Activated naive CD8-positive, alpha-beta T cell treated with anti-CD3 and anti-CD28 coated beads for 36 hours (primary cell): ENCODE measurements at regions not wholly inside any gene's neighbourhood (a gene's known extent, or its start where the extent isn't known, plus 50 kb on each side); places are given as distances from the start of the nearest gene placed in this dataset.

Experiments
- DNase-seq: peaks from one replicate; pipeline ENCODE4 v3.0.0; 2021
- H3K27ac Mint-ChIP-seq: one replicate; pipeline ENCODE4 v1.8.0; 2022; ENCODE audit warnings: mild to moderate bottlenecking, moderate library complexity, mixed read lengths
- H3K27me3 Mint-ChIP-seq: one replicate; pipeline ENCODE4 v1.8.0; 2022; ENCODE audit warnings: mild to moderate bottlenecking, mixed read lengths
- H3K36me3 Mint-ChIP-seq: one replicate; pipeline ENCODE4 v1.8.0; 2021; ENCODE audit warnings: mild to moderate bottlenecking, mixed read lengths
- H3K4me1 Mint-ChIP-seq: one replicate; pipeline ENCODE4 v1.8.0; 2021; ENCODE audit warnings: mixed read lengths
- H3K4me3 Mint-ChIP-seq: one replicate; pipeline ENCODE4 v1.8.0; 2022; ENCODE audit warnings: mild to moderate bottlenecking, moderate library complexity, mixed read lengths
- H3K9me3 Mint-ChIP-seq: one replicate; pipeline ENCODE4 v1.8.0; 2022; ENCODE audit warnings: mixed read lengths

DNA sequence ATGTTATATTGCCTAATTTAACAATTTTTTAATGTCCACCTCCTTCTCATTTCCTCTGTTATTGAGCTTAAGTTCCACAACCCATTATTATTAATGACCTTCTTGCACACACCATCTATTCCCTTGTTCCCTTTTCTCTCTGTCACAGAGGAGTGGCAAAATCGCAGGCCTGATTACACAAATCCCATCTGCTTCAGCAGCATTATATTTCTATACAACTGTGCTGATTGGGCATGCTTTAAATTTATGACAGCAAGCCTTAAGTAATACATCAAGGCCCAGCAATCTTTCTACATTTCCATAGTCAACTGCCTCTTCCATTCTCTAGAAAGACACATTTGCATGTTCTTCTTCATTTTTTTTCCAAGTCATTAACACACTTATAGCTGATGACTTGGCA, 423.8 kb downstream of the PRDM5 start:
- Mint-ChIP-seq H3K4me1 (no peaks in the 10 kb centered on the region), H3K27me3 (peaks cover 6% of the 10 kb centered on the region), H3K4me3 (no peak overlapping the region), H3K27ac (no peak overlapping the region), H3K36me3 (no peaks in the 10 kb centered on the region), H3K9me3 (peaks cover 4% of the 10 kb centered on the region)
- no peak for DNase-seq

- Mint-ChIP-seq H3K36me3 (no peaks in the 10 kb centered on the region), H3K4me3 (no peak overlapping the region), H3K9me3 (peaks cover 1% of the 10 kb centered on the region), H3K27me3 (peaks cover 8% of the 10 kb centered on the region), H3K27ac (no peak overlapping the region), H3K4me1 (no peaks in the 10 kb centered on the region)
- DNase-seq = no peak
Observed at GRCh38 chr4:120491481-120491880, 424.8 kb upstream of the MAD2L1 start.

DNA sequence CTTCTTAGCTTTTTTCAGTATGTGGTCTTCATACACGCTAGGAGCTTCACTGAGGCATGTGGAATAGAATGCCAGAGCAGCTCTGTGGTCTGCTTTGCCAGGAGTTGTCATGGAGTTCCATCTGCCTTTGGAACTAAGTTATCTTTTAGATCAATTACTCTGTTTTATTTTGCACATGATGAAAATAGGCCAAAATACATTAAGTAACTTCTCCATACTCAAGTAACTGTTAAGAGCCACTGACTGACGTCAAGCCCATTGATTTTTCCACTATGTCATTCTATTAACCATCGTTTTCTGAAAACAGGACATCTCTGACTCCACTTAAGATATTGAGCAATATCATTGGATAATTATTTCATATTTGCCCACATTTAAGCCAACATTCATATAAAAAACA, 415.1 kb upstream of the MAD2L1 start:
- H3K27me3 Mint-ChIP-seq = peaks cover under 1% of the 10 kb centered on the region
- H3K4me1 Mint-ChIP-seq = no peaks in the 10 kb centered on the region
- H3K27ac Mint-ChIP-seq = no peak overlapping the region
- no peak overlapping the region for H3K4me3 Mint-ChIP-seq
- DNase-seq = no peak
- no peaks in the 10 kb centered on the region for H3K36me3 Mint-ChIP-seq
- no peaks in the 10 kb centered on the region for H3K9me3 Mint-ChIP-seq

GRCh38 chr4:120472447-120473131, 405.9 kb upstream of the MAD2L1 start:
- H3K9me3 Mint-ChIP-seq = no peaks in the 10 kb centered on the region
- no peaks in the 10 kb centered on the region for H3K27me3 Mint-ChIP-seq
- H3K4me3 Mint-ChIP-seq = no peak overlapping the region
- H3K4me1 Mint-ChIP-seq = no peaks in the 10 kb centered on the region
- no peak overlapping the region for H3K27ac Mint-ChIP-seq
- DNase-seq = no peak
- H3K36me3 Mint-ChIP-seq = no peaks in the 10 kb centered on the region

- Mint-ChIP-seq H3K4me1 (peaks cover 4% of the 10 kb centered on the region), H3K4me3 (no peak overlapping the region), H3K27ac (no peak overlapping the region), H3K9me3 (peaks cover 13% of the 10 kb centered on the region), H3K27me3 (no peaks in the 10 kb centered on the region), H3K36me3 (peaks cover 2% of the 10 kb centered on the region)
- DNase-seq = no peak
Observed at GRCh38 chr4:120466429-120466828, 399.8 kb upstream of the MAD2L1 start.

DNA sequence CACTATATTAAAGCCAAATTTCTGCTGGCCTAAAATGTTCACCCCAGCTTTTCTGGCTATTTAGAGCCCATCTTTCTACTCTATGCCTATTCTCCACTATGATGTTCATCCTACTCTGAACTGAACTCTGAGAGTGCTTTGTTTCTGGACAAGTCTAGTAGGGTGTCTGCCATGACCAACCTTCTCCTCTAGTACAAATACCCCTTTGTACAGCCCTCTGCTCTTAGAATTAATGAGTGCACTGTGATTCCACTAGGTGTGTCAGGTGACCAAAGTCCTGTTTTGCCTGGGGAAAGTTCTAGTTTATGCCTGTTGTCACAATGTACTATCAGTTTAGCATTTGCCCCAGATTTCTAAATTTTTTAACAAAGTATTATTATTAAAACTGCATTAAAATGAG, 388.1 kb upstream of the MAD2L1 start:
- H3K4me1 Mint-ChIP-seq = no peaks in the 10 kb centered on the region
- H3K27ac Mint-ChIP-seq = no peak overlapping the region
- H3K4me3 Mint-ChIP-seq = no peak overlapping the region
- no peaks in the 10 kb centered on the region for H3K36me3 Mint-ChIP-seq
- no peak for DNase-seq
- no peaks in the 10 kb centered on the region for H3K9me3 Mint-ChIP-seq
- peaks cover 7% of the 10 kb centered on the region for H3K27me3 Mint-ChIP-seq

GRCh38 chr4:120452536-120452935, 385.9 kb upstream of the MAD2L1 start:
- no peaks in the 10 kb centered on the region for H3K4me1 Mint-ChIP-seq
- no peak overlapping the region for H3K27ac Mint-ChIP-seq
- DNase-seq = no peak
- H3K9me3 Mint-ChIP-seq = no peaks in the 10 kb centered on the region
- H3K36me3 Mint-ChIP-seq = no peaks in the 10 kb centered on the region
- peaks cover 17% of the 10 kb centered on the region for H3K27me3 Mint-ChIP-seq
- H3K4me3 Mint-ChIP-seq = no peak overlapping the region

DNA sequence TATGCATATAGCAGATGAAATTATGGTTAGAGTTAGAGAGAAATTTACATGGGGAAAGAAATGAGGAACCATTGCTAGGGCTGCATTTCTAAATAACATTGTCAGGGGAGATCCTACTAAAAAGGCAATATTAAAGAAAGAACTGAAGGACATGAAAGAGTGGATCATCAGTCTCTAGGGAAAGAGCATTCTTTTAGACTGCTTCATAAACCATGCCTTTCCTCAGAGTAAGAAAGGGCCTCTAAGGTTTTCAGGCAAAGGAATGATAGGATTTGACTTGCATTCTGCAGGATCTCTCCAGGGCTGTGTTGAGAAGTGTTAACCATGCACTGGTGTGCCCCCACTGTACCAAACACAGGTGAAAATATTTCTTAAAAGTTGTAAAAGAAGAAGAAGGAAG, 385.4 kb upstream of the MAD2L1 start:
- no peak overlapping the region for H3K27ac Mint-ChIP-seq
- H3K36me3 Mint-ChIP-seq = no peaks in the 10 kb centered on the region
- H3K4me3 Mint-ChIP-seq = no peak overlapping the region
- peaks cover 17% of the 10 kb centered on the region for H3K27me3 Mint-ChIP-seq
- DNase-seq = no peak
- no peaks in the 10 kb centered on the region for H3K4me1 Mint-ChIP-seq
- H3K9me3 Mint-ChIP-seq = no peaks in the 10 kb centered on the region

DNA sequence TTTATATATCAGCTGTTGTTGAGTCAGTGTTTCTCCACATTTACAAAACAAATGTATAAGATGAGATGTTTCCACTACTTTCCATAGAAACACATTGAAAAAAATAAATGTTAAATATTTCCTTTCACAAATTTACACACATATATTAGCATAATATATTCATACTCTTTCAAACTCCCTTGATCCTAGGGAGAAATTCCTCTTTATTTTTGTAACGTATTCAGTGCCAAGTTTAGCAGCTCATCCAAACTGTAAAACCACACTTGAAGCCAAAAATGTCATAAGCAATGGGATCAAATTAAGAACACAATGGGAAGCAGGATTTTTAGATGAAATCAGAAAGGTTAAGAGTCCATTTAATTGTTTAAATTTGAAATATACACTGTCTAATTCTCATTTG, 381.1 kb upstream of the MAD2L1 start:
- H3K27me3 Mint-ChIP-seq = peaks cover 24% of the 10 kb centered on the region
- H3K4me3 Mint-ChIP-seq = no peak overlapping the region
- H3K27ac Mint-ChIP-seq = no peak overlapping the region

DNA sequence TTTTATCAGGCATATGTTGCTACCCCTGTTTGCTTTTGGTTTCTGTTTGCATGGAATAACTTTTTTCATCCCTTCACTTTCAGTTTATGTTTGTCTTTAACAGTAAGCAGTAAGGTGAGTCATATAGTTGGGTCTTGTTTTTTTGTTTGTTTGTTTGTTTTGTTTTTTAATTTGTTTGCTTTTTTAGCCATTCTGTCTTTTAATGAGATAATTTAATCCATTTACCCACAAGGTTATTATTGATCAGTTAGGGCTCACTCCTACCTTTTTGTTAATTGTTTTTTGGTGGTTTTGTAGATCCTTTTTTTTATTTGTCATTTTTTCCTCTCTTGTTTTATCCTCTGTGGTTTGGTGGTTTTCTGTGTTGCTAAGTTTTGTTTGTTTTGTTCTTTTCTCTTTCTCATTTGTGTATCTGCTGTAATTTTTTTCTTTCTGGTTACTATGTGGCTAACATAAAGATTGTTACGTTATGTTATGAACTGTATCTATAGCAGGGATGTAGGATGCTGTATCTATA, 379.5 kb upstream of the MAD2L1 start:
- DNase-seq = no peak
- Mint-ChIP-seq H3K36me3 (no peaks in the 10 kb centered on the region), H3K27me3 (peaks cover 20% of the 10 kb centered on the region), H3K9me3 (peaks cover 2% of the 10 kb centered on the region), H3K27ac (no peak overlapping the region), H3K4me3 (no peak overlapping the region), H3K4me1 (peaks cover 2% of the 10 kb centered on the region)

More for the DNA sequence above, 381.1 kb upstream of the MAD2L1 start:
- Mint-ChIP-seq H3K9me3 (peaks cover 2% of the 10 kb centered on the region), H3K36me3 (no peaks in the 10 kb centered on the region), H3K4me1 (peaks cover 2% of the 10 kb centered on the region)
- DNase-seq = no peak

DNA sequence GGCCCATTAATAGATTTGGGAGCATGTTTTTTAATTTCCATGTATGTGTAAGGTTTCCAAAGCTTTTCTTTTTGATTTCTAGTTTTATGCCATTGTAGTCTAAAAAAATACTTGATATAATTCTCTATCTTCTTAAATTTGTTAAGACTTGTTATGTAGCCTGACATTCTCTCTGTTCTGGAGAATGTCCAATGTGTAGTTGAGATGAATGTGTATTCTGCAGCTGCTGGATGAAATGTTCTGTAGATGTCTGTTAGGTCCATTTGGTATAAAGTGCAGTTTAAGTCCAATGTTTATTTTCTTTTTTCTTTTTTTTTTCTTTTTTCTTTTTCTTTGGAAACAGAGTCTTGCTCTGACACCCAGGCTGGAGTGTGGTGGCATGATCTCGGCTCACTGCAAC, 378.5 kb upstream of the MAD2L1 start:
- no peak for DNase-seq
- Mint-ChIP-seq H3K27me3 (peaks cover 21% of the 10 kb centered on the region), H3K36me3 (no peaks in the 10 kb centered on the region), H3K27ac (no peak overlapping the region), H3K9me3 (peaks cover 2% of the 10 kb centered on the region), H3K4me1 (peaks cover 2% of the 10 kb centered on the region), H3K4me3 (no peak overlapping the region)

- Mint-ChIP-seq H3K27ac (no peak overlapping the region), H3K36me3 (no peaks in the 10 kb centered on the region), H3K9me3 (peaks cover 2% of the 10 kb centered on the region), H3K4me3 (no peak overlapping the region), H3K4me1 (peaks cover 2% of the 10 kb centered on the region), H3K27me3 (peaks cover 15% of the 10 kb centered on the region)
- no peak for DNase-seq
Observed at GRCh38 chr4:120443116-120443515, 376.5 kb upstream of the MAD2L1 start.

- Mint-ChIP-seq H3K36me3 (no peaks in the 10 kb centered on the region), H3K4me1 (no peaks in the 10 kb centered on the region), H3K4me3 (no peak overlapping the region), H3K27me3 (peaks cover 7% of the 10 kb centered on the region), H3K9me3 (no peaks in the 10 kb centered on the region), H3K27ac (no peak overlapping the region)
- no peak for DNase-seq
Observed at GRCh38 chr4:120440730-120441129, 374.1 kb upstream of the MAD2L1 start.

DNA sequence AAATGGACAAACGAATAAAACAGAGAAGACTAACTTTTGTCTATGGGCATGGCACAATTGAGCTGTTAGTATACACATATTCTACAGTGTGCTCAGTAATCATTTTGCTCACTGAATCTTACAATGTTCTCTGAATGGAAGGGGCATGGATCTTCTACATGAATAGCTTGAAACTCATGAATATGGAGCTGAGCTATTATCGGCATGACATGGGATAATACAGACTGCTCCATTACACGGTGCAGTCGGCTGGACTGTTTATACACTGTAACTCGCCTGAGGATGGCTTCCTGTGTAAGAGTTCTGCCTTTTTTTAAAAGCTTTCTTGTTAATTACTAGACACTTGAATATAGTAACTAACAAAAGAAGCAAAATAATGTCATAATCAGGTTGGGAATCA, 368.5 kb upstream of the MAD2L1 start:
- peaks cover 2% of the 10 kb centered on the region for H3K4me1 Mint-ChIP-seq
- H3K27me3 Mint-ChIP-seq = peaks cover 10% of the 10 kb centered on the region
- no peak overlapping the region for H3K4me3 Mint-ChIP-seq
- no peak for DNase-seq
- H3K9me3 Mint-ChIP-seq = no peaks in the 10 kb centered on the region
- H3K27ac Mint-ChIP-seq = no peak overlapping the region
- no peaks in the 10 kb centered on the region for H3K36me3 Mint-ChIP-seq

- peaks cover 10% of the 10 kb centered on the region for H3K27me3 Mint-ChIP-seq
- no peaks in the 10 kb centered on the region for H3K9me3 Mint-ChIP-seq
- H3K4me1 Mint-ChIP-seq = peaks cover 2% of the 10 kb centered on the region
- no peaks in the 10 kb centered on the region for H3K36me3 Mint-ChIP-seq
- H3K4me3 Mint-ChIP-seq = no peak overlapping the region
- H3K27ac Mint-ChIP-seq = no peak overlapping the region
- no peak for DNase-seq
Observed at GRCh38 chr4:120434756-120435155, 368.1 kb upstream of the MAD2L1 start.

- Mint-ChIP-seq H3K9me3 (no peaks in the 10 kb centered on the region), H3K4me3 (no peak overlapping the region), H3K36me3 (no peaks in the 10 kb centered on the region), H3K27me3 (peaks cover 10% of the 10 kb centered on the region), H3K4me1 (peaks cover 2% of the 10 kb centered on the region), H3K27ac (no peak overlapping the region)
- DNase-seq = no peak
Observed at GRCh38 chr4:120432301-120432860, 365.7 kb upstream of the MAD2L1 start.
